Stimulated activated CD8-positive, alpha-beta memory T cell treated with anti-CD3 and anti-CD28 coated beads, Interleukin-12 subunit alpha, Interleukin-12 subunit beta, amount 100 ng/mL, for 24 hours (primary cell): ENCODE measurements at regions not wholly inside any gene's neighbourhood (a gene's known extent, or its start where the extent isn't known, plus 50 kb on each side); places are given as distances from the start of the nearest gene placed in this dataset.
"Not testable (repeated sequence)": the region's sequence is repeated elsewhere in the genome, so short reads cannot be mapped to it uniquely, and the experiment has no call there.

Source experiments
- DNase-seq: peaks from one replicate; pipeline ENCODE4 v3.0.0-alpha.2; 2020; ENCODE audit errors: extremely low read depth

- DNase-seq = not testable (repeated sequence)
Measured at GRCh38 chr10:47626975-47627374, 103.5 kb upstream of the AGAP9 start.

- DNase-seq = not testable (repeated sequence)
Measured at GRCh38 chr10:47622719-47623118, 99.3 kb upstream of the AGAP9 start.

DNA sequence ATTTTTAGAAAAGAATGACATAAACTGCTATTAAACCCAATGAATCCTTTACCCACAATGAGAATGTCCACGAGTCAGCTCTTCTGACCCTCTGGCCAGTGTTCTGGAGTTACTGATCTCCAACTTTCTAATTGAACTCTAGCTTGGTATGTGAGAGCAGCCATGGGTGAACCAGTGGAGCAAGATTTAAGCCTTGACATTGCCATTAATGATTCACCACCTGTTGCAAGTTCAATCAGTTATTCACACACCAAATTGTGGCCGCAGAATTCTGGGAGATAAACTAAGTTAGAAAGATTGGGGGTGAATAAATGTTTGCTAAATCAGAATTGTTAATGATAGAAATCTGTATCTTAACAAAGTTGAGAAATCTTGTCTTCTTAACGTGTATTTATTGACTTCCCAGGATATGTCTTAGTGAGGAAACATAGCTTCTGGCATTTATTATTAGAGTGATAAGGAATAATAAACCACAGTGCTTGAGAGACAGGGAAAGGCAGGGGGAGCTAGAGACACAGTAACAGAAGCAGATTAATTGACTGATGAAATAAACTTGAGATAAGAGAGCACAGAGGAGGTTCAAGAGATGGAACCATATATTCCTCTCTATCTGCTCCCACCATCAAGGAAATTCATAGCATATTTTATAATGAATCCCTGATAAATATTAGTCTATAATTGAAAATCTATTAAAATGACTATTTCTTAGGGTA is 96.0 kb upstream of the AGAP9 start:
- not testable (repeated sequence) for DNase-seq

GRCh38 chr10:47609311-47609710 is 85.9 kb upstream of the AGAP9 start:
- DNase-seq = not testable (repeated sequence)

GRCh38 chr10:47605791-47606773 is 82.6 kb upstream of the AGAP9 start:
- not testable (repeated sequence) for DNase-seq

DNA sequence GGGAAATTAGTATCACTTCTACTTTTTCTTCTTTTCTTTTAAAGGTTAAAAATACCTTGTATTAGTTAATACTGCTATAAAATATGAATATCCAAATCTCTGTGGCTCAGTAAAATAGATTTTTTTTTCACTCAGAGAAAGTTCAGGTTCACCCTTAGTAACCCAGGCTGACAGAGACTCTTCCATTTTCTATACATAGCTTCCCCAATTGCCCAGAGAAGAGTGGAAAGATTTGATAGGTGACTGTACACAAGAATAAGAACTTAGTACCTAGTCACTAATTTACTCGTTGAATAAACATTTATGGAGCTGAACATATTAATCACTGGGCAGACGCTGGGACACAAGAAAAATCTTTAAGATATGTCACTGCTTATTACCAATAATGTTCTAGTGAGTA is 77.2 kb upstream of the AGAP9 start:
- DNase-seq = not testable (repeated sequence)

GRCh38 chr10:47600127-47600526 is 76.7 kb upstream of the AGAP9 start:
- DNase-seq = not testable (repeated sequence)

GRCh38 chr10:47599657-47600056 is 76.2 kb upstream of the AGAP9 start:
- DNase-seq = not testable (repeated sequence)

DNA sequence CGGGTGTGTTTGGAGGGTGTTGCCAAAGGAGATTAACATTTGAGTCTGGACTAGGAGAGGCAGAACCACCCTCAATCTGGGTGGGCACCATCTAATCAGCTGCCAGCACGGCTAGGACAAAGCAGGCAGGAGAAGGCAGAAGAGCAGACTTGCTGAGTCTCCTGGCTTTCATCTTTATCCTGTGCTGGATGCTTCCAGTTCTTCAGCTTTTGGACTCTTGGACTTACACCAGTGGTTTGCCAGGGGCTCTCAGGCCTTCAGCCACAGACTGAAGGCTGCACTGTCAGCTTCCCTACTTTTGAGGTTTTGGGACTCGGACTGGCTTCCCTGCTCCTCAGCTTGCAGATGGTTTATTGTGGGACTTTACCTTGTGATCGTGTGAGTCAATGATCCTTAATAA is 70.4 kb upstream of the AGAP9 start:
- DNase-seq = not testable (repeated sequence)

GRCh38 chr10:47593129-47593528 is 69.7 kb upstream of the AGAP9 start:
- not testable (repeated sequence) for DNase-seq

DNA sequence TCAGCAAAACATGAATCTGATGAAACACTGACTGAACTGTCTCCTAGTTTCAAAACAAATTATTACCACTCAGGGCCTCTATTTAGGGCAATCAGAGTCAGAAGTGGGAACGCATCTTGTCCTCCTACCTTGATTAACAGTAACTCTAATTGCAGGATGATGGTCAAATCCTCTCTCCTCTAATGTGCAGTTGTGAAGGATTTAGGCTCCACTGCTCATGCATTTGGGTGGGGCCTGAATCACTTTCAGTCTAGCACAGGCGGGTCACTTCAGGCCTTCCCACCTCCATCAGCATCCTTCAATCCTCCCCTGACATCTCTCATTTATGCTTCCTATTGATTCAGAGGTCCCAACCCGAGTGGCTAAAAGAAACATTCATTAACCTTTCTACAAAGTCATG is 67.5 kb upstream of the AGAP9 start:
- not testable (repeated sequence) for DNase-seq

- not testable (repeated sequence) for DNase-seq
Measured at GRCh38 chr10:47590534-47590933, 67.1 kb upstream of the AGAP9 start.

- DNase-seq = not testable (repeated sequence)
Measured at GRCh38 chr10:47582051-47582450, 58.6 kb upstream of the AGAP9 start.

GRCh38 chr10:47580063-47580462 is 56.6 kb upstream of the AGAP9 start:
- not testable (repeated sequence) for DNase-seq

GRCh38 chr10:47578547-47578946 is 55.1 kb upstream of the AGAP9 start:
- not testable (repeated sequence) for DNase-seq
